ENCODE measurements at regions not wholly inside any gene's neighbourhood (a gene's known extent, or its start where the extent isn't known, plus 50 kb on each side); places are given as distances from the start of the nearest gene placed in this dataset.

DNA sequence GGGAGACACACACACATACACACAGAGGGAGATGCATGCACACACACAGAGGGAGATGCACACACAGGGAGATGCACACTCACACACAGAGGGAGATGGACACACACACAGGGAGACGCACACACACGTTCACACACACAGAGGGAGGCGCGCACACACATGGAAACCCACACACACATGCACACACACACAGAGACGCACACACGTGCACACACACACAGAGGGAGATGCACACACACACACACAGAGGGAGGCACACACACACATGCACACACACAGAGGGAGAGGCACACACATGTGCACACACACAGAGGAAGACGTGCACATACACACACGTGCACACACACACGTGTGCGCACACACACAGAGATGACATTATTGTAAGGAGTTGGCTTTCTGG lies 79.1 kb downstream of the HMX1 start:
- TF ChIP-seq, protein P1, sequence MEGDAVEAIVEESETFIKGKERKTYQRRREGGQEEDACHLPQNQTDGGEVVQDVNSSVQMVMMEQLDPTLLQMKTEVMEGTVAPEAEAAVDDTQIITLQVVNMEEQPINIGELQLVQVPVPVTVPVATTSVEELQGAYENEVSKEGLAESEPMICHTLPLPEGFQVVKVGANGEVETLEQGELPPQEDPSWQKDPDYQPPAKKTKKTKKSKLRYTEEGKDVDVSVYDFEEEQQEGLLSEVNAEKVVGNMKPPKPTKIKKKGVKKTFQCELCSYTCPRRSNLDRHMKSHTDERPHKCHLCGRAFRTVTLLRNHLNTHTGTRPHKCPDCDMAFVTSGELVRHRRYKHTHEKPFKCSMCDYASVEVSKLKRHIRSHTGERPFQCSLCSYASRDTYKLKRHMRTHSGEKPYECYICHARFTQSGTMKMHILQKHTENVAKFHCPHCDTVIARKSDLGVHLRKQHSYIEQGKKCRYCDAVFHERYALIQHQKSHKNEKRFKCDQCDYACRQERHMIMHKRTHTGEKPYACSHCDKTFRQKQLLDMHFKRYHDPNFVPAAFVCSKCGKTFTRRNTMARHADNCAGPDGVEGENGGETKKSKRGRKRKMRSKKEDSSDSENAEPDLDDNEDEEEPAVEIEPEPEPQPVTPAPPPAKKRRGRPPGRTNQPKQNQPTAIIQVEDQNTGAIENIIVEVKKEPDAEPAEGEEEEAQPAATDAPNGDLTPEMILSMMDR (IDR thresholded peaks at IDR 0.05; ENCODE audit: unreplicated experiment) = no peak
- no peak overlapping the region for H3K4me3 Mint-ChIP-seq (ENCODE audit: low read depth, unreplicated experiment)
- CTCF ChIA-PET = no interaction called here
- H3K36me3 Mint-ChIP-seq (ENCODE audit: insufficient read depth, unreplicated experiment) = no peaks in the 10 kb centered on the region
- H3K27me3 Mint-ChIP-seq (ENCODE audit: unreplicated experiment) = no peaks in the 10 kb centered on the region
- no peaks in the 10 kb centered on the region for H3K4me1 Mint-ChIP-seq (ENCODE audit: low read depth, unreplicated experiment)
- no peak for DNase-seq
- H3K9me3 Mint-ChIP-seq (ENCODE audit: low read depth, unreplicated experiment) = no peaks in the 10 kb centered on the region
- no peak overlapping the region for H3K27ac Mint-ChIP-seq (ENCODE audit: unreplicated experiment)
- intact Hi-C loops (cut with micrococcal nuclease; ENCODE audit: unreplicated experiment) = no loop called here
- BruUV-seq (replicated peaks) = no TSS peak

GRCh38 chr4:8791609-8792008 lies 80.0 kb downstream of the HMX1 start:
- no TSS peak for BruUV-seq (replicated peaks)
- H3K36me3 Mint-ChIP-seq (ENCODE audit: insufficient read depth, unreplicated experiment) = no peaks in the 10 kb centered on the region
- TF ChIP-seq, protein P1 (IDR thresholded peaks at IDR 0.05; ENCODE audit: unreplicated experiment) = no peak
- no peaks in the 10 kb centered on the region for H3K4me1 Mint-ChIP-seq (ENCODE audit: low read depth, unreplicated experiment)
- no peaks in the 10 kb centered on the region for H3K9me3 Mint-ChIP-seq (ENCODE audit: low read depth, unreplicated experiment)
- no peak for DNase-seq
- H3K4me3 Mint-ChIP-seq (ENCODE audit: low read depth, unreplicated experiment) = no peak overlapping the region
- no peak overlapping the region for H3K27ac Mint-ChIP-seq (ENCODE audit: unreplicated experiment)
- intact Hi-C loops (cut with micrococcal nuclease; ENCODE audit: unreplicated experiment) = no loop called here
- CTCF ChIA-PET = no interaction called here
- no peaks in the 10 kb centered on the region for H3K27me3 Mint-ChIP-seq (ENCODE audit: unreplicated experiment)

GRCh38 chr4:8790749-8791148 lies 80.9 kb downstream of the HMX1 start:
- H3K27me3 Mint-ChIP-seq (ENCODE audit: unreplicated experiment) = no peaks in the 10 kb centered on the region
- intact Hi-C loops (cut with micrococcal nuclease; ENCODE audit: unreplicated experiment) = no loop called here
- H3K4me1 Mint-ChIP-seq (ENCODE audit: low read depth, unreplicated experiment) = no peaks in the 10 kb centered on the region
- no peak overlapping the region for H3K4me3 Mint-ChIP-seq (ENCODE audit: low read depth, unreplicated experiment)
- H3K27ac Mint-ChIP-seq (ENCODE audit: unreplicated experiment) = no peak overlapping the region
- H3K36me3 Mint-ChIP-seq (ENCODE audit: insufficient read depth, unreplicated experiment) = no peaks in the 10 kb centered on the region
- BruUV-seq (replicated peaks) = no TSS peak
- no peak for DNase-seq
- H3K9me3 Mint-ChIP-seq (ENCODE audit: low read depth, unreplicated experiment) = no peaks in the 10 kb centered on the region
- TF ChIP-seq, protein P1 (IDR thresholded peaks at IDR 0.05; ENCODE audit: unreplicated experiment) = no peak
- CTCF ChIA-PET = no interaction called here

DNA sequence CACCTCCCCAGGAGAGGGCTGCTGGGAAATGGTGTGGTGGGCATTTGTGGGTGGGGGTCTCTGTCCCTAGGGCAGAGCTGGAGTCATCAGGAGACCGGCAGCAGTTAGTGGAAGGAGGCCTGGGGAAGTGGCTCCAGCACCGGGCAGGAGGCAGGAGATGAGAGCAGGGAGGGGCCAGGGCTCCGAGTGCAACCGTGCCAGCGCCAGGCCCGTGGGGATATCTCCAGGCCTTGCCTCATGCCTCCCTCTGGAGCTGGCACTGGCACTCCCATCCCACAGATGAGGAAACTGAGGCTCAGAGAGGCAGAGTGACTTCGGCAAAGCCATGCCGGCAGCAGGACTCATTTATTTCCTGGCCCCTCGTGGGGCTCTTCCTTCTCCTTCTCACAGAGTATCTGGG lies 83.5 kb downstream of the HMX1 start:
- H3K36me3 Mint-ChIP-seq (ENCODE audit: insufficient read depth, unreplicated experiment) = no peaks in the 10 kb centered on the region
- H3K4me1 Mint-ChIP-seq (ENCODE audit: low read depth, unreplicated experiment) = no peaks in the 10 kb centered on the region
- H3K4me3 Mint-ChIP-seq (ENCODE audit: low read depth, unreplicated experiment) = no peak overlapping the region
- DNase-seq = no peak
- TF ChIP-seq, protein P1 (IDR thresholded peaks at IDR 0.05; ENCODE audit: unreplicated experiment) = no peak
- BruUV-seq (replicated peaks) = no TSS peak
- no peak overlapping the region for H3K27ac Mint-ChIP-seq (ENCODE audit: unreplicated experiment)
- no peaks in the 10 kb centered on the region for H3K9me3 Mint-ChIP-seq (ENCODE audit: low read depth, unreplicated experiment)
- intact Hi-C loops (cut with micrococcal nuclease; ENCODE audit: unreplicated experiment) = no loop called here
- no peaks in the 10 kb centered on the region for H3K27me3 Mint-ChIP-seq (ENCODE audit: unreplicated experiment)
- CTCF ChIA-PET = no interaction called here

- Mint-ChIP-seq H3K27me3 (ENCODE audit: unreplicated experiment) (peaks cover 8% of the 10 kb centered on the region), H3K4me1 (ENCODE audit: low read depth, unreplicated experiment) (no peaks in the 10 kb centered on the region), H3K9me3 (ENCODE audit: low read depth, unreplicated experiment) (no peaks in the 10 kb centered on the region), H3K27ac (ENCODE audit: unreplicated experiment) (no peak overlapping the region), H3K4me3 (ENCODE audit: low read depth, unreplicated experiment) (no peak overlapping the region), H3K36me3 (ENCODE audit: insufficient read depth, unreplicated experiment) (no peaks in the 10 kb centered on the region)
- CTCF ChIA-PET = no interaction called here
- BruUV-seq (replicated peaks) = no TSS peak
- no peak for DNase-seq
- intact Hi-C loops (cut with micrococcal nuclease; ENCODE audit: unreplicated experiment) = no loop called here
- TF ChIP-seq, protein P1 (IDR thresholded peaks at IDR 0.05; ENCODE audit: unreplicated experiment) = no peak
These were observed 85.5 kb downstream of the HMX1 start for GRCh38 chr4:8786166-8786565.
